GM21717 (cell line): ENCODE measurements at regions not wholly inside any gene's neighbourhood (a gene's known extent, or its start where the extent isn't known, plus 50 kb on each side); places are given as distances from the start of the nearest gene placed in this dataset.
"Not testable (repeated sequence)": the region's sequence is repeated elsewhere in the genome, so short reads cannot be mapped to it uniquely, and the experiment has no call there.

ENCODE experiments used
- ATAC-seq: cut with Tn5 transposase; IDR thresholded peaks from one replicate; pipeline ENCODE4 v1.9.1; 2021; ENCODE audit warnings: mild to moderate bottlenecking, moderate library complexity; ENCODE audit not compliant: unreplicated experiment

DNA sequence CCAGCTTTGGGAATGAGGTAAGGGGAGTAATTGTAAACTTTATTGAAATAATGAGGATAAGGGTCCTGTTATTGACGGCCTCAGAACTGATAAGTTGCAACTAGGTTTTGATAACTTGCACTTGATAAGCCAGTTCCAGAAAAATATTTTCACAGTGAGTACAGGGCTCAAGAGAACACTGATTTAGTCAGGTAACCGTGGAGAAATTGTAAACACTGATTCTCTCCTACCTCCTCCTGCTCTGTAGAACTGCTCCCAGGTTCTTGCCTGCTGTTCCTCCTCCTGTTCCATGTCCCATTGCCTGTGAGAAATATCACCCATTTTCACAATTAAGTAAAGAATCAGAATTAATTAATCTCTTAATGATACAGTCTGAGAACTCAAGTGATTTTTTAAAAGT lies 55.0 kb upstream of the CXXC4 start:
- ATAC-seq: no peak

DNA sequence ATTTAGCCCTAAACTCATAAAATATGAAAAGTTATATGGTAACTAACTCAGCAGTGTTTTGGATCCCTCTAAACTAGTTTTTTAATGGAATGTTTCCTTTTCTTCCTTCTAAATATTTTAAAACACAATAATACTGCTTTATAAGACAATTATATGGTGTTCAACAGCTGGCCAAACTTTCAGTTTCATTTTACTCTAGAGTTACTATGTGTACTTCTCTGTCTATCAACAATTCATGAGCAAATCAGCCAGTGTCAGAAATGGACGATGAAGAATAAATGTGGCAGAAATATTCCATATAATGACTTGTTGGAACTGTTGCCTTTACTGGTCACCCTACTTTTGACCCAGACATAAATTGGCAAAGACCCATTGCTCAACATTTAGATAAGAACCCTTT lies 64.8 kb upstream of the CXXC4 start:
- no peak for ATAC-seq

DNA sequence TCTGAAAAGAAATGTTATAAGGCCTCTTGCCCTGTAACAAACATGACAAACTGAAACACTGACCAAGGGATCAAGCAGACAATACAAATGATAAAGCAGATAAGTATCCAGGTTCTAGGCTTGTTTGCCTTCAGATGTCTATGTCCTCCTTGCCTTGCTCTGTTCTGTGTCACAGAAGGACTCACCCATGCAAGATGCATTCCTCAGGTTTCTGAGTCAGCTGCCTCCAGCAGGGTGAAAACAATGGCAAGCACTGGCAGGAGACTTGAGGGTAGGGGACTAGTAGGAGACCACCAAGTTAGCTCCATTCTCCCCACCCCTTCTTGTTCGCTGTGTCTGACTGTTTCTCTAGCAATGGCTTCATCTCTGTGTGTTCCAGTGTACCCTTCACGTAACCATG lies 76.6 kb upstream of the CXXC4 start:
- ATAC-seq: no peak

DNA sequence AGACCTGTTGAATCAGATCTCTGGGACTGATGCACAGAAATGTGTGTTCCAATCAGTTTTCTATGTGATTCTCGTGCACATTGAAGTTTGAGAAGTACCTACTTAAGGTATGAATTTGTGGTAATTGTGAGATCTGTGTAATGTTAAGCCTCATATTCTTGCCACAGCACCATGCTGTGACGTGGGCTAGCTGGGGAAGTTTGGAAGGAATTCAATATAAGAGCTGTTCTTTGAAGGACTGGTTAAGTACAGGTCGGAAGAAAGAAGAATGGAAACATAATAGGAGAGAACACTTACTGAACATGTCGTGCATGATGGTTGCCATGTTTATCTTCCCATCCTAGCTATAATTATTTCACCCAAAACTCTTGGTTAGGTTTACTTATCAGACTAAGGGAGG lies 79.7 kb upstream of the CXXC4 start:
- no peak for ATAC-seq

DNA sequence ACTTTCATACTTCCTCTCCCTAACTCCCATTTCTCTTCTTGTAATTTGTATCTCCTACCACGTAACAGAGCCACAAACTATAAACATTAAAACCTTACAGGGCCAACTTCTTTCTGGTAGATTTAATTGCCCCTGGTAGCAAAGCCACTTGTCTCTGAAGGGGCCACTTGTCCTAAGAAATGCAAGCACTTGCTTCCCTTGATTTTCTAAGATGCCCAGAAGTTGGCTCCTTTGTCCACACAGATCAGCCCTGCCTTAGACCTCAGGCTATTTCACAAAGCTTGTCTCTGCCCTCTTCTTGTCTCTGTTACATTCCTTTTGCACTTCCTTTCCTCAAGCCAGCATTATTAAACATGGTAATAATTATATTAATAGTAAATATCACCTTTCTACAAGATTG lies 80.6 kb upstream of the CXXC4 start:
- ATAC-seq: no peak

DNA sequence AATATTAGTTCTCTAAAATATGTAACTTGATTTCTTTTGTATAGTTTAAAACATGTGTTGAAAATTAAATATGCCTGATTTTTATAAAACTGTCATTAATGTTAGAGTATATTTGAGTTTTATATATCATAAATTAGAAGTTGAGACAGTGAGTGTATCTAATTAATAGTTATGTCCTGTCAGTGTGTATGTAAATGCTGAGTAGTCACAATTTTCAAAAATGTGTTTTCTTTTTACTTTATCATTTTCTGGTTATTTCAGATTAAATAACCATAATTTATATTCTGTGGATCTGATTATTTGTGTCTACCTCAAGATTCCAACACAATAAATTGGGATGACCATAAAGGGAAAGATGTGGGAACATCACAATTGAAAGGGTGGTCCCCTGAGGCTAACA lies 82.7 kb upstream of the CXXC4 start:
- no peak for ATAC-seq

DNA sequence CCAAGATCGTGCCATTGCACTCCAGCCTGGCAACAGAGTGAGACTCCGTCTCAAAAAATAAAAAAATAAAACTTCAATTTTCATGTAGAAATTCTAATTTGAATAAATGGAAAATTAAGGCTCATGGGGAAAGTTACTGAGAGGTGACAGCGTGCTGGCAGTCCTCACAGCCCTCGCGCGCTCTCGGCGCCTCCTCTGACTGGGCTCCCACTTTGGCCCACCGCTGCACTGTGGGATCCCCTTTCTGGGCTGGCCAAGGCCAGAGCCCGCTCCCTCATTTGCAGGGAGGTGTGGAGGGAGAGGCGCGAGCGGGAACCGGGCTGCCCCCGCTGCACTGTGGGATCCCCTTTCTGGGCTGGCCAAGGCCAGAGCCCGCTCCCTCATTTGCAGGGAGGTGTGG lies 86.8 kb upstream of the CXXC4 start:
- ATAC-seq: not testable (repeated sequence)

DNA sequence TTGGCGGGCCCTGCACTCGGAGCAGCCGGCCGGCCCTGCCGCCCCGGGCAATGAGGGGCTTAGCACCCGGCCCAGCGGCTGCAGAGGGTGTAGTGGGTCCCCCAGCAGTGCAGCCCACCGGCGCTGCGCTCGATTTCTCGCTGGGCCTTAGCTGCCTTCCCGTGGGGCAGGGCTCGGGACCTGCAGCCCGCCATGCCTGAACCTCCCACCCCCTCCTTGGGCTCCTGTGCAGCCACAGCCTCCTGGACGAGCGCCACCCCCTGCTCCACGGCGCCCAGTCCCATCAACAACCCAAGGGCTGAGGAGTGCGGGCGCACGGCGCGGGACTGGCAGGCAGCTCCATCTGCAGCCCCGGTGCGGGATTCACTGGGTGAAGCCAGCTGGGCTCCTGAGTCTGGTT lies 87.4 kb upstream of the CXXC4 start:
- not testable (repeated sequence) for ATAC-seq

DNA sequence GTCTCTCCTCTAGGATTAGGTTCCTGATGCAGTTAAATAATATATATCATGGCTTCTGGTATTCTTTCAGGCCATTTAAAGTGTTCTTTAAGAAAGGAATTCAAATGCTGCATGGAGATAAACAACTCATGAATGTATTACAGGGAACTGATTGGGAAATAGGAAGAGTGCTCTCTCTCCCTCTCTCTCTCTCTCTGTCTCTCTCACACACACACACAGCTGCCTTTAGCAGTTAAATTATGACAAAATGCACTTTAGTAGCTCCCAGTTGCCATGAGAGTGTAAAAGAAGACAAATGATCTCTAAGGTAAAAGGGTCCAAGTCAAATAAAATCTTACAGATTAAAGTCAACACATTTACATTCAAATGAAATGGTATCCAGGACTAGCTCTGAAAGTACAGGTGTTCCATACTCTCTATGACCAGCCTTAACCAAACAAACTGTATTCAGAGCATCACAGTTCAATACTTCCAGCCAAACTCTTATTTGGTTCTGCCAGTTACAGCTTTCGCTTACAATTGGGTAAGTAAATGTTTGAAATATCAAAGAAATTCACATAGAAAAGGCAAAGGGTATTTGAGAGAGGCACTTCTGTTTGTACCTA lies 94.7 kb upstream of the CXXC4 start:
- ATAC-seq: no peak

DNA sequence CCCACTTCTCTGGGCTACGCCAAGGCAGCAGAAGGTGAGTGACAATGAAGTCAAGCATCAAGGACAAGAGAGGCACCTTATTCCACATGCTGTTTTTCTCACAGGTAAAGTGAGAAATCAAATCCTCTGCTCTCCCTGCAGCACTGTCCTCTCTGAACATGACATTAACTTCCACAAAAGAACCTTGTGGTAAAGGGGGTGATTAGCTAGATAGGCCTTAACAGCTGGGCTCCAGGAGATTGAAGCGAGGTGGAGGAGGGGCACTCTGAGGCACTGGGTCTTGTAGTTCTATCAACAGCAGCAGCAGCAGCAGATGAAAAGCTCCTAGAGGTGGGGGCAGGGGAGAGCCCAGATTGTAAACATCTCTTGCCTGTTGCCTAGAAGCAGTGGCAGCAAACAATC lies 96.8 kb upstream of the CXXC4 start:
- no peak for ATAC-seq

DNA sequence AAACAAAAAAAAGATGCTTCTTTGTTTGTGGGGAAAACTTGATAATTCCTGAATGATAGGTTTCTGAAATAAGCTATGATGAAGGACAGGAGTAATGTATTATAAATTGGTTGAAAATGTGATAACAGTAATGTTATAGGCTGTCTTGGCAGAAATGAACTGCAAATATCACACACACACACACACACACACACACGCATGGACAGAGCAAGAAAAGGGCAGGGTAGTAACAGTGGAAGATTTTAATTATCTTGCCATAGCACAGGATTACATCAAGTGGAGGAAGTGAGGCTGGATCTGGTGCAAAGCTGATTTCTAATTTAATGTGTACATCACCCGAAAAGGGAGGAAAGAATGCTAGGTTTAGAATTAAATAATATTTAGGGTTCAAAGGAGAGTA lies 97.5 kb upstream of the CXXC4 start:
- ATAC-seq: no peak

DNA sequence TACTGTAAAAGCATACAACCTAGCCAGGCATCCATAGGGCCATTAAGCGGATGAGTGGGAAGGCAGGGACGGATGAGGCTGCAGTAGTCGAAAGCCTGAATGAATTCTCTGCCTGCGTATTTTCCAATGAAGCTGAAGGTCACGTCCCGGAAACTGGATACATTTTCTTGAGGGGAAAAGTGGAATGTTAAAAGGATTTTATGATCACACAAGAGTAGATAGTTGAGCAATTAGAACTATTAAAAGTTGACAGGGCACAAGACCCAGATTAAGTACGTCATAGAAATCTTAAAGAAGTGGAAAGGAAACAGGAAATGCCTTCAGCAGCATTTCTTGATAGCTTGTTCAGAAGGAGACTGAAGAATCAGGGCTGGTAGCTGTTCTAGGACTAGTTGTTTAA lies 98.3 kb upstream of the CXXC4 start:
- no peak for ATAC-seq

DNA sequence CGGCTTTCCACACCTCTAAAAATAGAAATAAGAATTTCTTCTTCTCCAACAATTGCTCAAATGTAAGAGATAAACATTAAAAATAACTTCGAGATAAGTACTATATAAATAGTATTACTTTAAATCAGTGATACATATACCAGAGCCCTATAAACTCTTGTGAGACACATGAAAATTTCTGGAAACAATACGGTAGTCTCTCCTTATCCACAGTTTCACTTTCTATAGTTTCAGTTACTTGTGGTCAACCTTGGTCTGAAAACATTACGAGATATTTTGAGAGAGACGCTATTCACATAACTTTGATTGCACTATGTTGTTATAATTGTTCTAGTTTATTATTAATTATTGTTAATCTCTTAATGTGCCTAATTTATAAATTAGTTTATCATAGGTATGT lies 101.5 kb upstream of the CXXC4 start:
- no peak for ATAC-seq

DNA sequence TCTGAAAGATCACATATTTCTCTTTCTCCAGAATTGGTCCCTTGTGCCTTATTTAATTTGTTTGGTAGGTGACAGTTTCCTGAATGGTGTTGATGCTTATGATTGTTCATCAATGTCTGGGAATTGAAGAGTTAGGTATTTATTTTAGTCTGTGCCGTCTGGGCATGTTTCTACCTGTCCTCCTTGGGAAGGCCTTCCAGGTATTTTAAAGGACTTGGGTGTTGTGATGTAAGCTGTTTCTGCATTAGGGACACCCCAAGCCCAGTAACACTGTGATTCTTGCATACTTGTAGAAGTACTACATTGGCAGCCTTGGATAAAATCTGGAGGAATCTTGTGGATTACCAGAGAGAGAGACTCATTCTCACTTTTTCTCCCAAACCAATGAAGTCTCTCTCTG lies 120.8 kb upstream of the CXXC4 start:
- no peak for ATAC-seq

DNA sequence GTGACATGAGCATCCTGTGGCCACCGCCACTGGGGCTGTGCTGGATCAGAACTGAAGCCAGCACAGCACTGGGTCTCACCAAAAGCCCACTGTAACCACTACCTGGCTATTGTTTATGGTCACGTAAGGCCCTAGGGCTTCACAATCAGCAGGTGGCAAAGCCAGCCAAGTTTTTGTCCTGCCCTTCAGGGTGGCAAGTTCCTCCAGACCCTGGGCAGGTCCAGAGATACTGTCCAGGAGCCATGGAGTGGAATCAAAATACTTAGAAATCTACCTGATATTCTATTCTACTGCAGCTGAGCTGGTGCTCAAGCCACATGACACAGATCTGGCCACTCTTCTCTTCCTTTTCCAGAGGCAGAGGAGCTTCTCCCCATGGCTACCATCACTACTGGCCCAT lies 121.2 kb upstream of the CXXC4 start:
- no peak for ATAC-seq

DNA sequence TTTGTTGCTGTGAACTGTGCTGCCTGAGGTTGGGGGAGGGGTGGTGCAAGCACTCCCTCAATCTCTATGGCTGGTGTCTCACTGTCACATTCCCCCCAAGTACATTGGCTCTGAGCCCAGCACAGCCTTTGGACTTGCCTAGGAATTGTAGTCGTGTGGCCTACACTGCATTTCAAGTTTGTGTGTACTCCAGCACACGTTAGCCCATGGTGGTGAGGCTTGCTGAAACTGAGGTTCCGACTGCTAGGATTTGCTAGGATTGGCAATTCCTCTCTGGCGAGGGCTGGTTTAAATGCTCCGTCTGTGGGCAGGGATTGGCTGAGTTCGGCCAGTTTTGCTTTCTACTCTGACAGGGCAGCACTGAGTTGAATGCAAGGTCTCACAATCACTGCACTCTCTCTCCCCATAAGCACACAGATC lies 121.7 kb upstream of the CXXC4 start:
- no peak for ATAC-seq

DNA sequence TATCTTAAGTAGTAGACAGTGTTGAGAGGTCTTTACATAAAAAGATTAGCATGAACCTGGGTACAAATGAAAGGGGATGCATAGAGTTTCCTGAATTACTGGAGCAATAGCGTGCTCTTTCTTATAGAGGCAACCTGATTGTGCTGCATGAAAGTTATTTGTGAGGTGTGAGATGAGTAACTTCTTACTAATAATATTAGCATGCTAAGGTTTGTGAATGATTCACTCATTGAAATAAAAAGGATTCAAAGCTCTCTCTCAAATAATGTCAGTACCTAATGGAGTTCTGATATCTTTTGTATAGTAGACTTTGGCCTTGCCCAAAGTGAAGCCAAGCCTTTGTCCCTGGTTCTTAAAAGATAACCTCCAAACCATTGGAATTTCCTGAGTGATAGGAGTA lies 131.0 kb upstream of the CXXC4 start:
- ATAC-seq: no peak

DNA sequence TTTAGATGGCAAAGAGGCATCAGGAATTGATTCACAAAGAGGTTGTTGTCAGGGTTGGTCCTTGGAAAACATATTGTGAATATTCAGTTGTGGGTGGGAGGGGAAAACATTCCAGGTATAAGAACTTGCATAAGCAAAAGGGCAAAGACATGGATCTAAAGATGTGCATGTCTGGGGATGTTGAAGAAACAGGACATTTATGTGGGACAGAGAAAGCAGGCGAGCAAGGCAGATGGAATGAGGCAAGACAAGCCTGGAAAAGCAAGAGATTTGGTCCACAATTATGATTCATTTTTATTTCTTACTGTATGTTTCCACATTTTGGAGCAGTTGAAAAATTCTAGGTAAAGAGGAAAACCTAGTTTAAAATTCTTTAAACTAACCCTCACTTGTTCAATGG lies 134.9 kb upstream of the CXXC4 start:
- ATAC-seq: no peak

DNA sequence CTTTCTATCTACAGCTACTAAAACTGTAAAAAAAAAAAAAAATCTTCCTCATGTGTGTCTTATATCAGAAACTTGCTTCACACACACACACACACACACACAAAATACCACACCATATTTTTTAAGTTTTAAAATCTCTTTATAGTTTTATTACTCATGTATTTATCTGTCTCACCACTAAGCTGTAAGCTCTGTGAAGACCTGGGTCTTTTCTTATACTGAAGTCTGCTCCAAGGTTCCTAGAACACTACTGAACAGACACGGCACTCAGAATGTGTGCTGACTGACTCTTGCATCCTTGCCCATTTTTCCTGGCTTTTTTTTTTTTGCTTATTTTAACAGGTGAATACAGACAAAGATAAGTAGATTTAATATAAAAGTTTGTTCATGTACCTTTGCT lies 135.6 kb upstream of the CXXC4 start:
- no peak for ATAC-seq

DNA sequence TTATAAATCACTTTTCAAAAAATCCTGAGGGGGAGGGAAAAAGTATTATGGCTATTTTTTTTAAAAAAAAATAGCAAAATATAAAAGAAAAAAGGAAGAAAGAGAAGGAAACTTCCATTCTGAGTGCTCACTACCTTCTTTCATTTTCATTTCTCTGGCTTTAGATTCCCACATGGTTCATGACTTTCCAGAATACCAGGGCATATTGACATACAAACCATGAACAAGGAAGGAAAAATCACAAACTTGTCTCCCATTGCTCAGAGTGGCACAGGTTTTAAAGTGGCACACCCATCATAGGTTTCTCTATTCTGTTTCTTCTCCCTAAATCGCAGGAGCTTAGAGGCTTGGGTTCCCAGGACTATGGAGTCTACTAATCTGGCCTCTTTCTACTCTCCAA lies 136.3 kb upstream of the CXXC4 start:
- ATAC-seq: no peak

DNA sequence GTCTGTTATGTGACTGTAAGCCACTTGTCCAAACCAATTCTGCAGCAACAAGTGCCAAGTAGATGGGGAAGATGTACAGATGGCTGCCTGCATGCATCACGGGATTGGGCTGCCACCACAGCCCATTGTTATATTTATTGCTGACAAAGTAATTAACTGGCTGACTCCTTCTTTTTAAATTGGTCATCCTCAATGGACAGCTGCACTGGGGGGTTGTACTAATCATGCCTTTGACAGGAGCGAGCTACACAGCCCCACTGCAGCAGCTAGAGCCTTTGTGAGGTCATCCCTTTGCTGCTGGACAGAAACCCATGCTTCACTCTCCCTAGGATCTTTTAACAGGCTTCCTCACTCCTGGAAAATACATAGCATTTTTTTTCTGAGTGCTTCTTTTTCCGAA lies 146.7 kb upstream of the CXXC4 start:
- ATAC-seq: no peak

DNA sequence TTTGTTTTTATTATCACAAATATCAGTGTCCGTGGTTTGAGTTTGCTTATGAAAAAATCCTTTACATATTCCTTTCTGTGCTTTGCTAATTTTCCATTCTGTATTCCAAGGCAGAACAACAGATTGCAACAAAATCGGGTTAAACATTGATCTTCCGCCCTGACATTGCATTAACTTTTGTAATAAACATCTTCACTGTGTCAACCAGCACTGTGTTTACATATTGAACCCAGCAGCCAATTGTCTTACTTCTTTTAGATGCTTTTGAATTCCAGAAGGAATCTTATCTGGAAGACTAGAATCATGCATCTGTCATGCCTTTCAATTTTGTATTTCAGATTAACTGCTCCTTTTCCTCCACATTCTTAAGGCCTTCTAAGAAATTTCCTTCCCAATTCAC lies 147.8 kb upstream of the CXXC4 start:
- ATAC-seq: no peak

DNA sequence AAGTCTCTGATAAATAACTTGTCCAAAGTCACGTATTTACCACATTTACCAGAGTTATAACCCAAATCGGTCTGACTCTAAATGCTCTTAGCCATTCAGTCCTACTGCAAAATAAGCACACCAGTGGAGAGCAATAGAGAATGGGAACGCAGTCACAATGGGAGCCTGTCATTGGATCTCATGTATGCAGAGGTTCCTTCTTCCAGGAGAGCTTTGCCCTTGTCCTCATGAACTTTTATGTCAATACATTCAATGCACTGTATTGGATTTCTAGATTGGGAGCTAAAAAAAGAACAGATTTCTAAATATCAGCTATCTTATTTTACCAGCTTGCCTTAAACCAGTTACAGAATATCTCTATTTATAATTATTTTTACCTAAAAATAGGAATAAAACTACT lies 149.1 kb upstream of the CXXC4 start:
- no peak for ATAC-seq

DNA sequence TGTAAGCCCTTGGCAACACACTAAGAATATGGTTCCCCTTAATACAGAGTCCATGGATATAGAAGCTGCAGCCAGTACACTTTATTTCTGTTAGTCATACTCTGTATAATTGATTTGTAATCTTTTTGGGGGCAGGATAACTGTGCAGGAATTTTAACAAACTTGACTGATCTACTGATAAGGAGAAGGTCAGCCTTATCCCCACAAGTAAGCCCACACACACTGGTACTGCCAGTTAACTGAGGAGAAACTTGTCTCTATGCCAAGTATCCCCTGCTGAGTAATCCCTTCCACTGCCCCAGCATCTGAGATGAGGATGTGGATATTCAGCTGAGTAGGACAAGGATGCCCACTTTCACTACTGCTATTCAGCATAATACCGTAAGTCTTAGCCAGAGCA lies 154.9 kb upstream of the CXXC4 start:
- no peak for ATAC-seq
